SH-SY5Y (cell line): ENCODE measurements at regions not wholly inside any gene's neighbourhood (a gene's known extent, or its start where the extent isn't known, plus 50 kb on each side); places are given as distances from the start of the nearest gene placed in this dataset.

ENCODE experiments used
- GATA2 ChIP-seq: IDR thresholded peaks from 2 replicates; pipeline ENCODE4 v1.6.1; 2011; ENCODE audit warnings: mild to moderate bottlenecking, low read depth, low read length
- GATA3 ChIP-seq: IDR thresholded peaks from 2 replicates; pipeline ENCODE4 v1.6.1; 2011; ENCODE audit warnings: low read depth, mild to moderate bottlenecking, low read length, moderate library complexity

GRCh38 chr3:135449046-135449445, 516.5 kb upstream of the PPP2R3A start:
- TF ChIP-seq GATA2, result no peak
- no peak for TF ChIP-seq GATA3
